ENCODE measurements at regions not wholly inside any gene's neighbourhood (a gene's known extent, or its start where the extent isn't known, plus 50 kb on each side); places are given as distances from the start of the nearest gene placed in this dataset.

DNA sequence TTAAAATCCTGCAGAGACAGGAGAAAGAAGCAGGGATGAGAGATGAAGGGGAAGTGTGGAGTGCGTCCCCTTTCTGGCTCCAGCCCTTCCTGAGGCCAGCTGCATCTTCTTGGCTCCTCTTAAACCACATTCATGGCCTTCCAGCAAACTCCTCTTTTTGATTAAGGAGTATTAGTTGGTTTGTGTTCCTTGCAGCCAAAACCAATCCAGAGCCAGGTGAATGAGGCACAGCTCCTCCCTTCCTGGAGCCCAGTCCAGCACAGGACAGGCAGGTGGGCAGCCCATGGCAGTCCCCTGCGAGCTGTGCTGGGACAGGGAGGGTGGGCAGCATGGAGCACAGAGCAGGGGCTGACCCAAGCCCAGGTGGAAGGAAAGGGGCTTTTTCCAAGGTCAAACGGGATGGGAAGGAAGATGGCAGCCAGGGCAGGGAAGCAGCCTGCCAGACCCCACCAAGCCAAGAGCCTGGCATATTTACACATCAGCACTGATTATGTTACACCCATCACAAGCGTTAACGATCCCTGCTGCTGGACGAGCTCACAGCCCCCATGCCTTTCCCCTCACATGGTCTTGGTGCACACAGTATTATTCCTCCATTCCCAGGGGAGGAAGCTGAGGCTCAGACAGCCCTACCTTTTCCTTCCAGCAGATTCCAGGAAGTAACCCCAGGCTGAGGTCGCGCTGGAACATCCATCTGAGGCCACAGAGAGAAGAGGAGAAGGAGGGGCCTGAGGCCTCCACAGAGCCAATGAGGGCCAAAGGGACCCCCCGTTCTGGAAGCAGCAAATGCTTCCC is 175.6 kb downstream of the SMAD6 start:
- Mint-ChIP-seq H3K27ac (peak overlapping the region; percentile 35 to 55 (median 48)), H3K9me3 (no peaks in the 10 kb centered on the region), H3K4me3 (no peak overlapping the region), H3K4me1 (peaks cover 44% of the 10 kb centered on the region), H3K27me3 (ENCODE audit: low read depth) (peaks cover 11% of the 10 kb centered on the region), H3K36me3 (ENCODE audit: low read depth) (no peaks in the 10 kb centered on the region)
- TF ChIP-seq, protein P1, sequence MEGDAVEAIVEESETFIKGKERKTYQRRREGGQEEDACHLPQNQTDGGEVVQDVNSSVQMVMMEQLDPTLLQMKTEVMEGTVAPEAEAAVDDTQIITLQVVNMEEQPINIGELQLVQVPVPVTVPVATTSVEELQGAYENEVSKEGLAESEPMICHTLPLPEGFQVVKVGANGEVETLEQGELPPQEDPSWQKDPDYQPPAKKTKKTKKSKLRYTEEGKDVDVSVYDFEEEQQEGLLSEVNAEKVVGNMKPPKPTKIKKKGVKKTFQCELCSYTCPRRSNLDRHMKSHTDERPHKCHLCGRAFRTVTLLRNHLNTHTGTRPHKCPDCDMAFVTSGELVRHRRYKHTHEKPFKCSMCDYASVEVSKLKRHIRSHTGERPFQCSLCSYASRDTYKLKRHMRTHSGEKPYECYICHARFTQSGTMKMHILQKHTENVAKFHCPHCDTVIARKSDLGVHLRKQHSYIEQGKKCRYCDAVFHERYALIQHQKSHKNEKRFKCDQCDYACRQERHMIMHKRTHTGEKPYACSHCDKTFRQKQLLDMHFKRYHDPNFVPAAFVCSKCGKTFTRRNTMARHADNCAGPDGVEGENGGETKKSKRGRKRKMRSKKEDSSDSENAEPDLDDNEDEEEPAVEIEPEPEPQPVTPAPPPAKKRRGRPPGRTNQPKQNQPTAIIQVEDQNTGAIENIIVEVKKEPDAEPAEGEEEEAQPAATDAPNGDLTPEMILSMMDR (IDR thresholded peaks at IDR 0.05; ENCODE audit: unreplicated experiment in 3 of 3), result no peak

DNA sequence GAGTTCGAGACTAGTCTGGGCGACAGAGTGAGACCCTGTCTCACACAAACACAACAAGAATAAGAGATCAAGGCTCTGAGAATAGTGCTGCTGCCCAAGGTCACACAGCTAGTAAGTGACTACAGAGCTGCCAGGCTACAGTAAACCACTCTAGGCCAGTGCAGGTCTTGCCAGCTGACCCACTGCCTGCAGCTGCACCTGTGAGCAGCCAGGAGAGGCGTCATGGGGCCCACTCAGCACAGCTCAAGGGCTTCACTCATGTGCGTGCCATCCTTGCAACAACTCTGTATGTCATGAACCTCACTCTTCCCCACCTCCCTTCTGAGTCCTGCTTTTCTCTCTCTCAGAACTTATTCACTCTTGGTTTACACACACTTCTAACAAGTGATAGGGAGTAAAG is 176.7 kb downstream of the SMAD6 start:
- H3K36me3 Mint-ChIP-seq (ENCODE audit: low read depth), result no peaks in the 10 kb centered on the region
- peak overlapping the region in 2 of 3 experiments; percentile 26 to 45 for H3K27ac Mint-ChIP-seq
- no peak overlapping the region for H3K4me3 Mint-ChIP-seq
- peaks cover 53% of the 10 kb centered on the region for H3K4me1 Mint-ChIP-seq
- peaks cover 8% of the 10 kb centered on the region for H3K27me3 Mint-ChIP-seq (ENCODE audit: low read depth)
- TF ChIP-seq, protein P1 (IDR thresholded peaks at IDR 0.05; ENCODE audit: unreplicated experiment in 3 of 3), result no peak
- H3K9me3 Mint-ChIP-seq, result no peaks in the 10 kb centered on the region

DNA sequence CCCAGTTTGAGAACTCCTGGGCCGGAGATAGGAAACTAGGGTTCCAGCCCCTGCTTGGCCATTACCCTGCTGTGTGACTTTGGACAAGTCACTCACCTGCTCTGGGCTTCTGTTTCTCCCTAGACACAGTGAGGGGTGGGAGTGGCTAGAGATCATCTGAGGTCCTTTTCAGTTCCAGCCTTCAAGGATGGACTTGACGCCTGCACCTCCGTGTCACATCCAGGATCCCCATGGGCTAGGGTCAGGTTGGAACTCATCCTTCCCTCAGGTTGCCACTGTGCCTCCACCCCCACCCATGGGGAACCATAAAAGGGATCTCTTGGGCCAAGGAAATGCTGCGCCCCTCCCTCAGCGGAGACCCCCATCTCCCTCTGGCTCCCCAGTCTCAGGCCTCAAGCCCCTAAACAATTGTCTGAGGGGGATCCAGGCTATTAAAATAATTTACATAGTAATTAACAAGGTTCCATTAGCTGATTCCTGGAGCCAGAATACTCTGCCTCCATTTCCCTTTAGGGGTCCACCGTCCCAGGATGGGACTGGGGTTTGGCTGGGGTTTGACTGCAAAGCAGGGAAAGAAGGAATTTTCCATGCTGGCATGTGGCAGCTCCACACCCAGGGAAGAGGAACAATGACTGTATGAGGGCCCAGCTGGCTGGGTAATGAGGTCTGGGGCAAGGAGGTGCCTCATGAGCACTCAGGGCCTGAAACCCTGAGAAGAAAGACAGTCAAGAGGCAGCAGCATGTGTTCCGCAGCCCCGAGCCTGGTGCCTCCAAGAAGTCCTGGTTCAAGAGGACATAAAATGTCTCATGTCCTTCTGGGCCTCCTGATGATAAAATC is 177.7 kb downstream of the SMAD6 start:
- peaks cover 62% of the 10 kb centered on the region for H3K4me1 Mint-ChIP-seq
- H3K36me3 Mint-ChIP-seq (ENCODE audit: low read depth), result no peaks in the 10 kb centered on the region
- H3K27ac Mint-ChIP-seq, result no peak overlapping the region
- peaks cover 8% of the 10 kb centered on the region for H3K27me3 Mint-ChIP-seq (ENCODE audit: low read depth)
- no peak overlapping the region for H3K4me3 Mint-ChIP-seq
- TF ChIP-seq, protein P1 (IDR thresholded peaks at IDR 0.05; ENCODE audit: unreplicated experiment in 3 of 3), result no peak
- no peaks in the 10 kb centered on the region for H3K9me3 Mint-ChIP-seq

DNA sequence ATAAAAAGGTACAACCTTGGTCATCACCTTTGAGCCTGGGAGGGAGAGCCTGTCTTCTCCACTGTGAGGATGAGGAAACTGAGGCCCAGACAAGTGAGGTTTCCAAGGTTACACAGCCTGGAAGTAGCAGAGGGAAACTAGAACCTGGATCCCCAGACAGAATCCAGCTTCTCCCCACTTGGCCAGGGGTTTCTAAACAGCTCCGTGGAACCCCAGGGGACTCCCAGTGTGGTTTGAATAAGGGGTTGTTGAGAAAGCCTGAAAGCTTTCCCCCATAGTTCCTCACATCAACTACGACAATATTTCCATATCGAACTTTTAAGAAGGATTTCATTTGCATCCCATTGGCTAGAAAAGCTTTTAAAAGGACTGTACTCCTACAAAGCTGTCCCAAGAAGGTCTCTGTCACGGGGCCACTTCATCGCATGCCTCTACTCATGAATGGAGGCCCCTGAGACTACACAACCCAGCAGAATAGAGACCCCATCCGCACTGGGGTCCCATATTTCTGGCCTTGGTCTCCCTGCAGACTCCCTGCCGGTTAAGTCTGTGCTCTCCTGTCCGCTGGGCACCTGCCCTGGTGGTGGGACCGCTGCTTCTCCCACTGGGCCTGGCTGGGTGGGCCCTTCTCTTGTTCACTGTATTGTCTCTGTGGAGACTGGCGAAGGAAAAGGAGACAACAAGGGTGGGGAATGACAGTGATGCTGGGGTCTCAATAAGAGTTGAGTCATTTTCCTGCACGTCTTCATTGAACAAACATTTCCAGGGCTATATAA is 178.5 kb downstream of the SMAD6 start:
- H3K27me3 Mint-ChIP-seq (ENCODE audit: low read depth), result peaks cover 8% of the 10 kb centered on the region
- TF ChIP-seq, protein P1 (IDR thresholded peaks at IDR 0.05; ENCODE audit: unreplicated experiment in 3 of 3), result no peak
- peak overlapping the region; percentile 43 to 54 (median 48) for H3K27ac Mint-ChIP-seq
- H3K9me3 Mint-ChIP-seq, result no peaks in the 10 kb centered on the region
- peaks cover 57% of the 10 kb centered on the region for H3K4me1 Mint-ChIP-seq
- H3K36me3 Mint-ChIP-seq (ENCODE audit: low read depth), result no peaks in the 10 kb centered on the region
- H3K4me3 Mint-ChIP-seq, result no peak overlapping the region

DNA sequence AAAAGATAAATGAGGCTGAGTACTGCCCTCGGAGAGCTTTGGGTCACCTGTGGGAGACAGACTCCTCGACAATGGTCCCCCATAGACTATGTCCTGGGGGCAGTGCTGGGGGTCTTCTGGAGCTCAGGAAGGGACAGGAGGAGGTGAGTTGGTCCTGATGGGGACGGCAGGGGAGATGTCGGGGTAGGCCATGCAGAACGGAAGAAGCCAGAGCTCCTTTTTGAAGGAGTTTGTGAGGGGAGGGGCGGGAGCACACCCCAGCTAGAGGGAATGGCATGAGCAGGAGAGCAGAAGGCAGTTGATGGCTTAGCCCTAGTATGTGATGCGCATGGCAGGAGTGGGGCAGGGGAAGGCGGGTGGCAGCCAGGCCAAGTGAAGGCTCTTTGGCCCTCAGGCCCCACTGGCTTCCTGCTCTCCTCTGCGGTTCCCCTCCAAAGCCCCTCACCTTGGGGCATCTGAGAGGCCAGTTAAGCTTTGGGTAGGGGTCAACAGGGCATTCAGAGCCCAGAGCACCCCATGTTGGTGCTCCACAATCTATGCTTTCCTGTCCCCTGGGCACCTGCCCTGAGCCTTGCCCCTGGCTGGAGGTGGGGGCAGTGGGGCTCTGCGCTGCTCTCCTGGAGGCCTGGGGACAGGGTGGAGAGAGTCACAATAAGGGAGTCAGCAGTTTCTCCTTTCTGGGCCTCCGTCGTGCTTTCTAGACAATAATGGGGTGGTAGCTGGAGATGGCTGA is 179.3 kb downstream of the SMAD6 start:
- TF ChIP-seq, protein P1 (IDR thresholded peaks at IDR 0.05; ENCODE audit: unreplicated experiment in 3 of 3), result no peak
- H3K36me3 Mint-ChIP-seq (ENCODE audit: low read depth), result peaks cover under 1% of the 10 kb centered on the region
- H3K4me1 Mint-ChIP-seq, result peaks cover 60% of the 10 kb centered on the region
- H3K27ac Mint-ChIP-seq, result peak overlapping the region; percentile 43 to 89 (median 70)
- no peaks in the 10 kb centered on the region for H3K9me3 Mint-ChIP-seq
- H3K27me3 Mint-ChIP-seq (ENCODE audit: low read depth), result peaks cover 8% of the 10 kb centered on the region
- H3K4me3 Mint-ChIP-seq, result no peak overlapping the region
